MM.1S (cell line): ENCODE measurements at regions not wholly inside any gene's neighbourhood (a gene's known extent, or its start where the extent isn't known, plus 50 kb on each side); places are given as distances from the start of the nearest gene placed in this dataset.

Source experiments
- DNase-seq: peaks from one replicate; pipeline ENCODE4 v3.0.0-alpha.2; 2015
- H2AFZ ChIP-seq: fragments of 300-600 bp; sonication (generic); 2 replicates; pipeline ENCODE4 v1.6.0; 2016; ENCODE audit warnings: antibody characterized with exemption, low read length
- H3F3A ChIP-seq: fragments of 300-600 bp; sonication (generic); 2 replicates; pipeline ENCODE4 v1.6.1; 2016; ENCODE audit warnings: mild to moderate bottlenecking, antibody characterized with exemption, low read length, moderate library complexity, mixed read lengths; ENCODE audit not compliant: insufficient read depth
- H3K27ac ChIP-seq: fragments of 300-600 bp; sonication (generic); 2 replicates; pipeline ENCODE4 v1.5.1; 2016; ENCODE audit warnings: mild to moderate bottlenecking, low read length
- H3K27me3 ChIP-seq: fragments of 300-600 bp; sonication (generic); replicated peaks from 2 replicates; pipeline ENCODE4 v1.6.0; 2016; ENCODE audit warnings: low read length; ENCODE audit not compliant: insufficient read depth
- H3K36me3 ChIP-seq: fragments of 300-600 bp; sonication (generic); replicated peaks from 2 replicates; pipeline ENCODE4 v1.6.1; 2016; ENCODE audit warnings: mild to moderate bottlenecking, low read length, mixed read lengths; ENCODE audit not compliant: insufficient read depth
- H3K4me1 ChIP-seq: fragments of 300-600 bp; sonication (generic); 2 replicates; pipeline ENCODE4 v1.6.1; 2016; ENCODE audit warnings: low read length, mixed read lengths
- H3K4me2 ChIP-seq: fragments of 300-600 bp; sonication (generic); 2 replicates; pipeline ENCODE4 v1.6.0; 2016; ENCODE audit warnings: low read depth, low read length
- H3K4me3 ChIP-seq: fragments of 300-600 bp; sonication (generic); 2 replicates; pipeline ENCODE4 v1.5.1; 2016; ENCODE audit warnings: low read length, mixed read lengths
- H3K79me2 ChIP-seq: fragments of 300-600 bp; sonication (generic); 2 replicates; pipeline ENCODE4 v1.6.1; 2016; ENCODE audit warnings: mixed run types, low read length, mixed read lengths
- H3K9ac ChIP-seq: fragments of 300-600 bp; sonication (generic); 2 replicates; pipeline ENCODE4 v1.6.1; 2016; ENCODE audit warnings: low read length, mixed read lengths
- H3K9me2 ChIP-seq: fragments of 300-600 bp; sonication (generic); replicated peaks from 2 replicates; pipeline ENCODE4 v1.6.1; 2016; ENCODE audit warnings: mild to moderate bottlenecking, low read length, mixed read lengths; ENCODE audit not compliant: insufficient read depth
- H3K9me3 ChIP-seq: fragments of 300-600 bp; sonication (generic); replicated peaks from 2 replicates; pipeline ENCODE4 v1.6.1; 2016; ENCODE audit warnings: mild to moderate bottlenecking, low read length, mixed read lengths; ENCODE audit not compliant: insufficient read depth
- H4K20me1 ChIP-seq: fragments of 300-600 bp; sonication (generic); 2 replicates; pipeline ENCODE4 v1.6.1; 2016; ENCODE audit warnings: mild to moderate bottlenecking, low read length, moderate library complexity, mixed read lengths; ENCODE audit not compliant: insufficient read depth
- CTCF ChIP-seq: fragments of 300-600 bp; sonication (generic); IDR thresholded peaks from 2 replicates; pipeline ENCODE4 v1.5.1; 2016; ENCODE audit warnings: antibody characterized with exemption, low read length, mixed read lengths
- EZH2 ChIP-seq: fragments of 300-600 bp; sonication (generic); optimal IDR thresholded peaks from 2 replicates; pipeline ENCODE3; 2017; ENCODE audit warnings: low read depth, mild to moderate bottlenecking, antibody characterized with exemption, low read length, mixed read lengths
- EZH2phosphoT487 ChIP-seq: fragments of 300-600 bp; sonication (generic); IDR thresholded peaks from 2 replicates; pipeline ENCODE4 v1.6.1; 2018; ENCODE audit warnings: antibody characterized with exemption, low read length

GRCh38 chr11:70895366-70895670 is 357.1 kb downstream of the SHANK2 start:
- H2AFZ ChIP-seq, result no peak overlapping the region
- H3K27ac ChIP-seq, result no peak overlapping the region
- no peaks in the 10 kb centered on the region for H3F3A ChIP-seq
- H3K4me3 ChIP-seq, result no peak overlapping the region
- H3K4me1 ChIP-seq, result no peaks in the 10 kb centered on the region
- no peaks in the 10 kb centered on the region for H3K36me3 ChIP-seq
- H4K20me1 ChIP-seq, result no peaks in the 10 kb centered on the region
- H3K79me2 ChIP-seq, result no peaks in the 10 kb centered on the region
- TF ChIP-seq CTCF, result no peak
- TF ChIP-seq EZH2phosphoT487, result no peak
- no peak for TF ChIP-seq EZH2
- no peaks in the 10 kb centered on the region for H3K9me3 ChIP-seq
- H3K27me3 ChIP-seq, result peaks cover 64% of the 10 kb centered on the region
- no peak overlapping the region for H3K9ac ChIP-seq
- no peak for DNase-seq
- no peak overlapping the region for H3K4me2 ChIP-seq
- H3K9me2 ChIP-seq, result no peaks in the 10 kb centered on the region

- Histone ChIP-seq H3K4me1 (no peaks in the 10 kb centered on the region), H3K79me2 (no peaks in the 10 kb centered on the region), H3K27ac (no peak overlapping the region), H3K4me3 (no peak overlapping the region), H3K9me3 (no peaks in the 10 kb centered on the region), H3K9ac (no peak overlapping the region), H3K27me3 (peaks cover 68% of the 10 kb centered on the region), H3F3A (no peaks in the 10 kb centered on the region), H2AFZ (no peak overlapping the region), H3K4me2 (no peak overlapping the region), H3K36me3 (no peaks in the 10 kb centered on the region), H4K20me1 (no peaks in the 10 kb centered on the region), H3K9me2 (no peaks in the 10 kb centered on the region)
- no peak for DNase-seq
- TF ChIP-seq EZH2 (no peak), EZH2phosphoT487 (no peak), CTCF (no peak)
Observed at GRCh38 chr11:70897429-70897828, 354.9 kb downstream of the SHANK2 start.

GRCh38 chr11:70899616-70900015 is 352.8 kb downstream of the SHANK2 start:
- no peaks in the 10 kb centered on the region for H3K9me2 ChIP-seq
- no peak overlapping the region for H3K4me3 ChIP-seq
- no peak for DNase-seq

More at GRCh38 chr11:70899616-70900015, 352.8 kb downstream of the SHANK2 start:
- no peak overlapping the region for H2AFZ ChIP-seq
- H3K36me3 ChIP-seq, result no peaks in the 10 kb centered on the region
- H3K4me2 ChIP-seq, result no peak overlapping the region
- H4K20me1 ChIP-seq, result no peaks in the 10 kb centered on the region
- H3K27me3 ChIP-seq, result peaks cover 63% of the 10 kb centered on the region
- H3K9ac ChIP-seq, result no peak overlapping the region
- H3K4me1 ChIP-seq, result no peaks in the 10 kb centered on the region
- no peaks in the 10 kb centered on the region for H3K9me3 ChIP-seq
- TF ChIP-seq EZH2phosphoT487 (no peak), EZH2 (no peak), CTCF (no peak)
- no peaks in the 10 kb centered on the region for H3F3A ChIP-seq
- no peak overlapping the region for H3K27ac ChIP-seq
- H3K79me2 ChIP-seq, result no peaks in the 10 kb centered on the region
